Left lung (tissue), 4 donors: ENCODE measurements at regions not wholly inside any gene's neighbourhood (a gene's known extent, or its start where the extent isn't known, plus 50 kb on each side); places are given as distances from the start of the nearest gene placed in this dataset.

Experiments
- ATAC-seq: fragments of 200-7000 bp; cut with Tn5 transposase; one replicate; pipeline ENCODE4 v1.9.1; 2020; ENCODE audit warnings: moderate library complexity
- DNase-seq, 4 donors: peaks; one replicate each; pipeline ENCODE4 v3.0.0-alpha.2; 2013 to 2020
- H3K27ac ChIP-seq, 2 donors: fragments of 200-600 bp; sonication (generic) in 1 of 2; one replicate each; pipeline versions ENCODE4 v1.5.0 to v1.8.0; 2020 to 2021
- H3K27me3 ChIP-seq, 2 donors: fragments of 200-600 bp; sonication (generic) in 1 of 2; one replicate each; pipeline versions ENCODE4 v1.5.0 to v1.8.0; 2020 to 2021
- H3K36me3 ChIP-seq, 2 donors: fragments of 200-600 bp; sonication (generic) in 1 of 2; one replicate each; pipeline versions ENCODE4 v1.5.0 to v1.8.0; 2020 to 2021
- H3K4me1 ChIP-seq, 2 donors: fragments of 200-600 bp; one replicate each; pipeline ENCODE4 v1.8.0; 2021
- H3K4me3 ChIP-seq, 2 donors: fragments of 200-600 bp; sonication (generic) in 1 of 2; one replicate each; pipeline versions ENCODE4 v1.5.0 to v1.8.0; 2020 to 2021; ENCODE audit warnings: mild to moderate bottlenecking in 1 of 2
- H3K9me3 ChIP-seq, 2 donors: fragments of 200-600 bp; sonication (generic) in 1 of 2; one replicate each; pipeline versions ENCODE4 v1.5.0 to v1.8.0; 2020 to 2021
- CTCF ChIP-seq, 2 donors: fragments of 200-600 bp; sonication (generic) in 1 of 2; IDR thresholded peaks; one replicate each; pipeline versions ENCODE4 v1.5.0 to v1.8.0; 2021; ENCODE audit warnings: antibody characterized with exemption in 2 of 2
- intact Hi-C, 2 donors: fragments of 100-400 bp; cut with DNase I; formaldehyde crosslinking; loops; one replicate each; pipeline versions ENCODE4 v1.11.2 to v1.14.2; 2022
- donor health status: DM: no; HTN: yes; CAD: no.
- donor health status: DM: no; HTN: no; CAD: no.

- intact Hi-C loops, result no loop called here
- ATAC-seq, result no peak
- no peaks in the 10 kb centered on the region for H3K36me3 ChIP-seq
- no peak overlapping the region for H3K27ac ChIP-seq
- H3K27me3 ChIP-seq, result no peaks in the 10 kb centered on the region
- no peaks in the 10 kb centered on the region for H3K9me3 ChIP-seq
- H3K4me3 ChIP-seq, result no peak overlapping the region
- DNase-seq, result peak in 1 of 4 donors; percentile 11
- peaks cover 0 to 4% of the 10 kb centered on the region in 2 donors for H3K4me1 ChIP-seq
- no peak for TF ChIP-seq CTCF (IDR thresholded peaks at IDR 0.05)
These were observed 54.3 kb upstream of the DUSP5 start for GRCh38 chr10:110443239-110444003.

GRCh38 chr10:110444004-110444337 lies 53.7 kb upstream of the DUSP5 start:
- no peak overlapping the region for H3K27ac ChIP-seq
- no peak for TF ChIP-seq CTCF (IDR thresholded peaks at IDR 0.05)
- H3K4me3 ChIP-seq, result no peak overlapping the region
- H3K9me3 ChIP-seq, result no peaks in the 10 kb centered on the region
- intact Hi-C loops, result no loop called here
- peaks cover 0 to 4% of the 10 kb centered on the region in 2 donors for H3K4me1 ChIP-seq
- ATAC-seq (no peak), DNase-seq (peak in 1 of 4 donors; percentile 10)
- H3K36me3 ChIP-seq, result no peaks in the 10 kb centered on the region
- no peaks in the 10 kb centered on the region for H3K27me3 ChIP-seq

GRCh38 chr10:110445871-110446270 lies 51.8 kb upstream of the DUSP5 start:
- H3K4me3 ChIP-seq, result no peak overlapping the region
- H3K9me3 ChIP-seq, result no peaks in the 10 kb centered on the region
- no peak for TF ChIP-seq CTCF (IDR thresholded peaks at IDR 0.05)
- no peak for ATAC-seq
- no peak overlapping the region for H3K27ac ChIP-seq
- intact Hi-C loops, result no loop called here
- H3K27me3 ChIP-seq, result no peaks in the 10 kb centered on the region
- DNase-seq, result no peak
- no peaks in the 10 kb centered on the region for H3K36me3 ChIP-seq
- peaks cover 0 to 4% of the 10 kb centered on the region in 2 donors for H3K4me1 ChIP-seq

GRCh38 chr10:110446277-110446676 lies 51.4 kb upstream of the DUSP5 start:
- ATAC-seq, result no peak
- Histone ChIP-seq H3K4me3 (no peak overlapping the region), H3K4me1 (peaks cover 0 to 4% of the 10 kb centered on the region in 2 donors), H3K27me3 (no peaks in the 10 kb centered on the region), H3K9me3 (no peaks in the 10 kb centered on the region), H3K27ac (no peak overlapping the region), H3K36me3 (no peaks in the 10 kb centered on the region)
- TF ChIP-seq CTCF (IDR thresholded peaks at IDR 0.05), result no peak
- peak in 1 of 4 donors; percentile 11 for DNase-seq
- intact Hi-C loops, result no loop called here

GRCh38 chr10:110446954-110447608 lies 50.6 kb upstream of the DUSP5 start:
- Histone ChIP-seq H3K27me3 (no peaks in the 10 kb centered on the region), H3K4me3 (no peak overlapping the region), H3K9me3 (no peaks in the 10 kb centered on the region), H3K27ac (no peak overlapping the region), H3K4me1 (peaks cover 0 to 4% of the 10 kb centered on the region in 2 donors), H3K36me3 (no peaks in the 10 kb centered on the region)
- DNase-seq (peak in 1 of 4 donors; percentile 30), ATAC-seq (peak; percentile 54)
- no peak for TF ChIP-seq CTCF (IDR thresholded peaks at IDR 0.05)
- intact Hi-C loops, result no loop called here
